Suprapubic skin (tissue), 3 donors: ENCODE measurements at regions not wholly inside any gene's neighbourhood (a gene's known extent, or its start where the extent isn't known, plus 50 kb on each side); places are given as distances from the start of the nearest gene placed in this dataset.

Experiments
- POLR2AphosphoS5 ChIP-seq, 3 donors: sonication (generic); formaldehyde crosslinking; IDR thresholded peaks; one replicate each; pipeline ENCODE4 v1.6.1; 2017; ENCODE audit warnings: antibody characterized with exemption in 3 of 3
- TF ChIP-seq, protein P1 (sequence below), 2 donors: fragments of 200-600 bp in 1 of 2; fragments of 450-650 bp in 1 of 2; sonication (generic) in 1 of 2; IDR thresholded peaks; one replicate each; pipeline ENCODE4 v1.5.1; 2016 to 2019; ENCODE audit warnings: antibody characterized with exemption in 2 of 2, mild to moderate bottlenecking in 1 of 2, moderate library complexity in 1 of 2

DNA sequence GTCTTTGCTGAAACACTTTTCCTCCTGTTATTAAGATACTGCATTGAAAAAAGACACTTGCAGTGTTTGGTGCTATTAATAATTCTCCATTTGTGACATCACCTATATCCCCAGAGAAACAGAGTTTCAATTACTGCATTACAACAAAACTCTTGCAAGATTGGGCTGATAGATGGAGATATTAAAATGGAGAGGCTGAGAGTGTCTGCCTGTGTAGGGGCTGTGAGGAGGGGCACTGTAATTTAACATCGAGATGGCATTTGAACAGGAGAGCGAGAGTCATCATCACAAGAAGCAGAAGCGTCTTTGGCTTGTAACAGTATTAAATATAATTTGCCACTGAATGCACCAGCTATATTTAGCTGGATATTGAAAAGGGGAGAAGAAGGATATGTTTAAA, 316.5 kb downstream of the CDH26 start:
- TF ChIP-seq POLR2AphosphoS5 (IDR thresholded peaks at IDR 0.05), result no peak
- TF ChIP-seq, protein P1, sequence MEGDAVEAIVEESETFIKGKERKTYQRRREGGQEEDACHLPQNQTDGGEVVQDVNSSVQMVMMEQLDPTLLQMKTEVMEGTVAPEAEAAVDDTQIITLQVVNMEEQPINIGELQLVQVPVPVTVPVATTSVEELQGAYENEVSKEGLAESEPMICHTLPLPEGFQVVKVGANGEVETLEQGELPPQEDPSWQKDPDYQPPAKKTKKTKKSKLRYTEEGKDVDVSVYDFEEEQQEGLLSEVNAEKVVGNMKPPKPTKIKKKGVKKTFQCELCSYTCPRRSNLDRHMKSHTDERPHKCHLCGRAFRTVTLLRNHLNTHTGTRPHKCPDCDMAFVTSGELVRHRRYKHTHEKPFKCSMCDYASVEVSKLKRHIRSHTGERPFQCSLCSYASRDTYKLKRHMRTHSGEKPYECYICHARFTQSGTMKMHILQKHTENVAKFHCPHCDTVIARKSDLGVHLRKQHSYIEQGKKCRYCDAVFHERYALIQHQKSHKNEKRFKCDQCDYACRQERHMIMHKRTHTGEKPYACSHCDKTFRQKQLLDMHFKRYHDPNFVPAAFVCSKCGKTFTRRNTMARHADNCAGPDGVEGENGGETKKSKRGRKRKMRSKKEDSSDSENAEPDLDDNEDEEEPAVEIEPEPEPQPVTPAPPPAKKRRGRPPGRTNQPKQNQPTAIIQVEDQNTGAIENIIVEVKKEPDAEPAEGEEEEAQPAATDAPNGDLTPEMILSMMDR (IDR thresholded peaks at IDR 0.05), result no peak
